NCI-H82 (cell line): ENCODE measurements at regions not wholly inside any gene's neighbourhood (a gene's known extent, or its start where the extent isn't known, plus 50 kb on each side); places are given as distances from the start of the nearest gene placed in this dataset.
"Not testable (repeated sequence)": the region's sequence is repeated elsewhere in the genome, so short reads cannot be mapped to it uniquely, and the experiment has no call there.

Experiments
- DNase-seq: peaks from one replicate; lab custom pipeline; 2025; lab: John Stamatoyannopoulos, UW

GRCh38 chr3:18987862-18988447, 160.4 kb upstream of the KCNH8 start:
- peak; percentile 74 for DNase-seq

- DNase-seq, result no peak
Observed at GRCh38 chr3:18987070-18987469, 161.2 kb upstream of the KCNH8 start.

- DNase-seq, result no peak
Observed at GRCh38 chr3:18982920-18983319, 165.4 kb upstream of the KCNH8 start.

GRCh38 chr3:18976102-18976501, 172.2 kb upstream of the KCNH8 start:
- not testable (repeated sequence) for DNase-seq

- DNase-seq, result no peak
Observed at GRCh38 chr3:18968120-18968519, 180.2 kb upstream of the KCNH8 start.

GRCh38 chr3:18965781-18966180, 182.5 kb upstream of the KCNH8 start:
- DNase-seq, result no peak

GRCh38 chr3:18964640-18965039, 183.7 kb upstream of the KCNH8 start:
- no peak for DNase-seq

GRCh38 chr3:18951333-18951732, 197.0 kb upstream of the KCNH8 start:
- no peak for DNase-seq

- DNase-seq, result peak; percentile 20
Observed at GRCh38 chr3:18946524-18946923, 201.8 kb upstream of the KCNH8 start.

- DNase-seq, result no peak
Observed at GRCh38 chr3:18937574-18937973, 210.7 kb upstream of the KCNH8 start.

GRCh38 chr3:18919158-18919557, 229.2 kb upstream of the KCNH8 start:
- DNase-seq, result no peak

GRCh38 chr3:18917923-18918322, 230.4 kb upstream of the KCNH8 start:
- no peak for DNase-seq

GRCh38 chr3:18902081-18902793, 246.1 kb upstream of the KCNH8 start:
- DNase-seq, result no peak

- DNase-seq, result no peak
Observed at GRCh38 chr3:18901571-18901970, 246.7 kb upstream of the KCNH8 start.

- DNase-seq, result no peak
Observed at GRCh38 chr3:18900994-18901393, 247.3 kb upstream of the KCNH8 start.

GRCh38 chr3:18898911-18899310, 249.4 kb upstream of the KCNH8 start:
- no peak for DNase-seq

GRCh38 chr3:18892756-18893155, 255.6 kb upstream of the KCNH8 start:
- DNase-seq, result no peak

GRCh38 chr3:18892047-18892446, 256.3 kb upstream of the KCNH8 start:
- DNase-seq, result no peak

GRCh38 chr3:18891641-18892040, 256.7 kb upstream of the KCNH8 start:
- DNase-seq, result no peak

- no peak for DNase-seq
Observed at GRCh38 chr3:18890449-18890848, 257.9 kb upstream of the KCNH8 start.

- no peak for DNase-seq
Observed at GRCh38 chr3:18888819-18889218, 259.5 kb upstream of the KCNH8 start.

- DNase-seq, result no peak
Observed at GRCh38 chr3:18888370-18888769, 259.9 kb upstream of the KCNH8 start.

- no peak for DNase-seq
Observed at GRCh38 chr3:18886331-18886730, 262.0 kb upstream of the KCNH8 start.

GRCh38 chr3:18885612-18886011, 262.7 kb upstream of the KCNH8 start:
- DNase-seq, result no peak
